H54 (cell line): ENCODE measurements at regions not wholly inside any gene's neighbourhood (a gene's known extent, or its start where the extent isn't known, plus 50 kb on each side); places are given as distances from the start of the nearest gene placed in this dataset.

Experiments used
- DNase-seq: peaks from one replicate; pipeline ENCODE4 v3.0.0; 2011; ENCODE audit warnings: low spot score, mixed read lengths; ENCODE audit not compliant: insufficient read length
- FAIRE-seq: peaks from 3 replicates; lab custom pipeline; 2011; peaks lifted over from hg19 to GRCh38; lab: Jason Lieb, UNC
- POLR2A ChIP-seq: IDR thresholded peaks from 2 replicates; pipeline ENCODE4 v1.6.1; 2011; ENCODE audit warnings: low read depth, mild to moderate bottlenecking, low read length

- DNase-seq, result no peak
- no peak for TF ChIP-seq POLR2A
- FAIRE-seq, result no peak
Measured at GRCh38 chr15:55003965-55004873, 192.5 kb downstream of the RSL24D1 start.

- DNase-seq (no peak), FAIRE-seq (no peak)
- TF ChIP-seq POLR2A, result no peak
Measured at GRCh38 chr15:54998661-54999060, 198.1 kb downstream of the RSL24D1 start.

GRCh38 chr15:54990793-54991192 is 205.9 kb downstream of the RSL24D1 start:
- DNase-seq, result no peak
- FAIRE-seq, result no peak
- no peak for TF ChIP-seq POLR2A

- no peak for TF ChIP-seq POLR2A
- FAIRE-seq, result no peak
- DNase-seq, result no peak
Measured at GRCh38 chr15:54987881-54988280, 208.9 kb downstream of the RSL24D1 start.

- FAIRE-seq (no peak), DNase-seq (no peak)
- no peak for TF ChIP-seq POLR2A
Measured at GRCh38 chr15:54979964-54980363, 216.8 kb downstream of the RSL24D1 start.

GRCh38 chr15:54962637-54963036 is 234.1 kb downstream of the RSL24D1 start:
- no peak for FAIRE-seq
- no peak for TF ChIP-seq POLR2A
- no peak for DNase-seq

GRCh38 chr15:54960266-54960665 is 236.5 kb downstream of the RSL24D1 start:
- TF ChIP-seq POLR2A, result no peak
- DNase-seq, result no peak
- no peak for FAIRE-seq

- FAIRE-seq (no peak), DNase-seq (no peak)
- TF ChIP-seq POLR2A, result no peak
Measured at GRCh38 chr15:54941417-54941816, 255.3 kb downstream of the RSL24D1 start.

GRCh38 chr15:54917312-54917711 is 279.4 kb downstream of the RSL24D1 start:
- no peak for TF ChIP-seq POLR2A
- FAIRE-seq (no peak), DNase-seq (no peak)

- no peak for DNase-seq
- FAIRE-seq, result no peak
- no peak for TF ChIP-seq POLR2A
Measured at GRCh38 chr15:54915380-54915779, 281.4 kb downstream of the RSL24D1 start.

GRCh38 chr15:54884312-54884711 is 312.4 kb downstream of the RSL24D1 start:
- TF ChIP-seq POLR2A, result no peak
- no peak for FAIRE-seq
- no peak for DNase-seq

GRCh38 chr15:54859982-54860381 is 336.8 kb downstream of the RSL24D1 start:
- FAIRE-seq (no peak), DNase-seq (no peak)
- TF ChIP-seq POLR2A, result no peak

GRCh38 chr15:54854667-54855066 is 342.1 kb downstream of the RSL24D1 start:
- TF ChIP-seq POLR2A, result no peak
- FAIRE-seq, result no peak
- no peak for DNase-seq

- no peak for FAIRE-seq
- TF ChIP-seq POLR2A, result no peak
- DNase-seq, result no peak
Measured at GRCh38 chr15:54850101-54850500, 346.6 kb downstream of the RSL24D1 start.

- TF ChIP-seq POLR2A, result no peak
- FAIRE-seq (no peak), DNase-seq (no peak)
Measured at GRCh38 chr15:54843006-54843405, 353.7 kb downstream of the RSL24D1 start.
